ENCODE measurements at regions not wholly inside any gene's neighbourhood (a gene's known extent, or its start where the extent isn't known, plus 50 kb on each side); places are given as distances from the start of the nearest gene placed in this dataset.
"Not testable (repeated sequence)": the region's sequence is repeated elsewhere in the genome, so short reads cannot be mapped to it uniquely, and the experiment has no call there.

GRCh38 chr12:92059960-92060359, 85.7 kb downstream of the BTG1 start:
- DNase-seq (ENCODE audit: low read depth), result peak; percentile 70
- no peak for TF ChIP-seq MYC (IDR thresholded peaks at IDR 0.05; ENCODE audit: low read depth, low read length)
- no peak for TF ChIP-seq MAX (IDR thresholded peaks at IDR 0.05; ENCODE audit: low read depth, low read length)
- no peak for TF ChIP-seq POLR2A (IDR thresholded peaks at IDR 0.05; ENCODE audit: extremely low read depth, insufficient read length)
- TF ChIP-seq CTCF (IDR thresholded peaks at IDR 0.05; ENCODE audit: low read depth, low read length), result no peak
- no peak overlapping the region for H3K4me3 ChIP-seq (ENCODE audit: low read depth, low read length)

- H3K4me3 ChIP-seq (ENCODE audit: low read depth, low read length), result no peak overlapping the region
- DNase-seq (ENCODE audit: low read depth), result no peak
- TF ChIP-seq MAX (IDR thresholded peaks at IDR 0.05; ENCODE audit: low read depth, low read length), result no peak
- TF ChIP-seq POLR2A (IDR thresholded peaks at IDR 0.05; ENCODE audit: extremely low read depth, insufficient read length), result no peak
- TF ChIP-seq CTCF (IDR thresholded peaks at IDR 0.05; ENCODE audit: low read depth, low read length), result no peak
- TF ChIP-seq MYC (IDR thresholded peaks at IDR 0.05; ENCODE audit: low read depth, low read length), result no peak
Measured at GRCh38 chr12:92058664-92059063, 87.0 kb downstream of the BTG1 start.

GRCh38 chr12:92056756-92057155, 88.9 kb downstream of the BTG1 start:
- not testable (repeated sequence) for H3K4me3 ChIP-seq (ENCODE audit: low read depth, low read length); DNase-seq (ENCODE audit: low read depth)

GRCh38 chr12:92056290-92056689, 89.4 kb downstream of the BTG1 start:
- no peak for TF ChIP-seq MYC (IDR thresholded peaks at IDR 0.05; ENCODE audit: low read depth, low read length)
- no peak for TF ChIP-seq POLR2A (IDR thresholded peaks at IDR 0.05; ENCODE audit: extremely low read depth, insufficient read length)
- TF ChIP-seq MAX (IDR thresholded peaks at IDR 0.05; ENCODE audit: low read depth, low read length), result no peak
- TF ChIP-seq CTCF (IDR thresholded peaks at IDR 0.05; ENCODE audit: low read depth, low read length), result no peak
- DNase-seq (ENCODE audit: low read depth), result no peak
- H3K4me3 ChIP-seq (ENCODE audit: low read depth, low read length), result no peak overlapping the region

- TF ChIP-seq CTCF (IDR thresholded peaks at IDR 0.05; ENCODE audit: low read depth, low read length), result no peak
- TF ChIP-seq MAX (IDR thresholded peaks at IDR 0.05; ENCODE audit: low read depth, low read length), result no peak
- no peak for TF ChIP-seq MYC (IDR thresholded peaks at IDR 0.05; ENCODE audit: low read depth, low read length)
- no peak for TF ChIP-seq POLR2A (IDR thresholded peaks at IDR 0.05; ENCODE audit: extremely low read depth, insufficient read length)
- no peak for DNase-seq (ENCODE audit: low read depth)
- no peak overlapping the region for H3K4me3 ChIP-seq (ENCODE audit: low read depth, low read length)
Measured at GRCh38 chr12:92055877-92056276, 89.8 kb downstream of the BTG1 start.

GRCh38 chr12:92051441-92051840, 94.2 kb downstream of the BTG1 start:
- TF ChIP-seq MAX (IDR thresholded peaks at IDR 0.05; ENCODE audit: low read depth, low read length), result no peak
- TF ChIP-seq CTCF (IDR thresholded peaks at IDR 0.05; ENCODE audit: low read depth, low read length), result no peak
- no peak for TF ChIP-seq MYC (IDR thresholded peaks at IDR 0.05; ENCODE audit: low read depth, low read length)
- TF ChIP-seq POLR2A (IDR thresholded peaks at IDR 0.05; ENCODE audit: extremely low read depth, insufficient read length), result no peak
- no peak for DNase-seq (ENCODE audit: low read depth)
- no peak overlapping the region for H3K4me3 ChIP-seq (ENCODE audit: low read depth, low read length)
